GM23338 (cell line): ENCODE measurements at regions not wholly inside any gene's neighbourhood (a gene's known extent, or its start where the extent isn't known, plus 50 kb on each side); places are given as distances from the start of the nearest gene placed in this dataset.

Source experiments
- ATAC-seq: fragments of 200-7000 bp; cut with Tn5 transposase; 3 replicates; pipeline ENCODE4 v1.9.1; 2020
- DNase-seq: peaks from one replicate; pipeline ENCODE4 v3.0.0-alpha.2; 2015; ENCODE audit warnings: low spot score
- H2AFZ ChIP-seq: fragments of 200-600 bp; sonication (generic); 2 replicates; pipeline ENCODE4 v1.8.0; 2016; ENCODE audit warnings: antibody characterized with exemption, mild to moderate bottlenecking, moderate library complexity
- H3F3A ChIP-seq: fragments of 200-600 bp; sonication (generic); replicated peaks from 2 replicates; pipeline ENCODE4 v1.8.0; 2017; ENCODE audit warnings: antibody characterized with exemption, mixed run types, low read depth
- H3K27ac ChIP-seq: fragments of 200-600 bp; sonication (generic); 2 replicates; pipeline ENCODE4 v1.6.1; 2016; ENCODE audit warnings: low read depth
- H3K27me3 ChIP-seq: fragments of 200-600 bp; sonication (generic); 2 replicates; pipeline ENCODE4 v1.8.0; 2016; ENCODE audit warnings: mild to moderate bottlenecking, mixed run types, moderate library complexity; ENCODE audit not compliant: insufficient read depth
- H3K36me3 ChIP-seq: fragments of 200-600 bp; sonication (generic); 2 replicates; pipeline ENCODE4 v1.8.0; 2016; ENCODE audit warnings: mild to moderate bottlenecking; ENCODE audit not compliant: insufficient read depth
- H3K4me1 ChIP-seq: fragments of 200-600 bp; sonication (generic); 2 replicates; pipeline ENCODE4 v1.8.0; 2016; ENCODE audit warnings: mild to moderate bottlenecking, moderate library complexity; ENCODE audit not compliant: insufficient read depth
- H3K4me2 ChIP-seq: fragments of 200-600 bp; sonication (generic); 2 replicates; pipeline ENCODE4 v1.7.1; 2017; ENCODE audit warnings: mixed run types
- H3K4me3 ChIP-seq: fragments of 200-600 bp; sonication (generic); 2 replicates; pipeline ENCODE4 v1.6.1; 2016; ENCODE audit warnings: mixed run types
- H3K79me2 ChIP-seq: fragments of 200-600 bp; sonication (generic); replicated peaks from 2 replicates; pipeline ENCODE4 v1.8.0; 2017; ENCODE audit warnings: mild to moderate bottlenecking; ENCODE audit not compliant: insufficient read depth
- H3K9me2 ChIP-seq: fragments of 200-600 bp; sonication (generic); 2 replicates; pipeline ENCODE4 v1.8.0; 2017; ENCODE audit not compliant: insufficient read depth
- H4K20me1 ChIP-seq: fragments of 200-600 bp; sonication (generic); replicated peaks from 2 replicates; pipeline ENCODE4 v1.8.0; 2017; ENCODE audit warnings: mild to moderate bottlenecking; ENCODE audit not compliant: insufficient read depth
- H3K27ac Mint-ChIP-seq: 2 replicates; pipeline ENCODE4 v1.8.0; 2020; ENCODE audit warnings: inconsistent platforms, mild to moderate bottlenecking, moderate library complexity, mixed read lengths
- H3K27me3 Mint-ChIP-seq: 3 replicates; pipeline ENCODE4 v1.8.0; 2022; ENCODE audit warnings: low read depth, mild to moderate bottlenecking, moderate library complexity, mixed read lengths, inconsistent platforms; ENCODE audit not compliant: insufficient read depth, poor library complexity
- H3K36me3 Mint-ChIP-seq: 3 replicates; pipeline ENCODE4 v1.8.0; 2021; ENCODE audit warnings: low read depth, mild to moderate bottlenecking, inconsistent platforms, moderate library complexity, mixed read lengths
- H3K4me1 Mint-ChIP-seq: 3 replicates; pipeline ENCODE4 v1.8.0; 2020; ENCODE audit warnings: mild to moderate bottlenecking, inconsistent platforms, mixed read lengths
- H3K4me3 Mint-ChIP-seq: 3 replicates; pipeline ENCODE4 v1.8.0; 2021; ENCODE audit warnings: moderate library complexity, mild to moderate bottlenecking, inconsistent platforms, mixed read lengths
- H3K9me3 Mint-ChIP-seq: 3 replicates; pipeline ENCODE4 v1.8.0; 2020; ENCODE audit warnings: moderate library complexity, mild to moderate bottlenecking, inconsistent platforms, mixed read lengths
- CREB1 ChIP-seq: fragments of 250-450 bp; sonication (Bioruptor Pico); IDR thresholded peaks from 2 replicates; pipeline ENCODE4 v1.5.0; 2020; ENCODE audit warnings: low read depth, mild to moderate bottlenecking, moderate library complexity
- EZH2 ChIP-seq: fragments of 200-600 bp; sonication (generic); IDR thresholded peaks from one replicate; pipeline ENCODE4 v1.8.0; 2017; ENCODE audit warnings: antibody characterized with exemption, mild to moderate bottlenecking, low read depth; ENCODE audit not compliant: unreplicated experiment
- JUNB ChIP-seq: IDR thresholded peaks from one replicate; pipeline ENCODE4 v1.6.1; 2016; ENCODE audit warnings: antibody characterized with exemption; ENCODE audit not compliant: unreplicated experiment
- NANOG ChIP-seq: IDR thresholded peaks from 2 replicates; pipeline ENCODE4 v1.6.1; 2016; ENCODE audit warnings: antibody characterized with exemption, borderline replicate concordance
- POLR2AphosphoS5 ChIP-seq: IDR thresholded peaks from 2 replicates; pipeline ENCODE4 v1.6.1; 2016; ENCODE audit warnings: antibody characterized with exemption, low read depth
- TF ChIP-seq, protein P1 (sequence below): IDR thresholded peaks from 2 replicates; pipeline ENCODE4 v1.6.1; 2016; ENCODE audit warnings: antibody characterized with exemption
- TF ChIP-seq, protein P2 (sequence below): fragments of 250-450 bp; sonication (Bioruptor Pico); IDR thresholded peaks from 2 replicates; pipeline ENCODE4 v1.5.0; 2020; ENCODE audit warnings: mild to moderate bottlenecking, moderate library complexity

DNA sequence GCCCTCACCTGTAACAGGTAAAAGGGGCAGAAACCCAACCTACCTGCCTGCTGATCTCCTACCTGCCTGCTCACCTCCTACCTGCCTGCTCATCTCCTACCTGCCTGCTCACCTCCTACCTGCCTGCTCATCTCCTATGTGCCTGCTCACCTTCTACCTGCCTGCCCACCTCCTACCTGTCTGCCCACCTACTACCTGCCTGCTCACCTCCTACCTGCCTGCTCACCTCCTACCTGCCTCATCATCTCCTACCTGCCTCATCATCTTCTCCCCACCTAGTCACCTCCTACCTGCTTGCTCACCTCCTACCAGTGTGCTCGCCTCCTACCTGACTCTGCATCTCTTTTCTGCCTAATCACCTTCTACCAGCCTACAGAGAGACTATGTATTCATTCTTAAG lies 452.9 kb downstream of the MATN1 start:
- no peak overlapping the region for H3K27ac Mint-ChIP-seq

More for the DNA sequence above, 452.9 kb downstream of the MATN1 start:
- H3K4me3 Mint-ChIP-seq, result no peak overlapping the region
- ATAC-seq, result no peak
- Histone ChIP-seq H3K27me3 (no peaks in the 10 kb centered on the region), H3K27ac (no peak overlapping the region), H4K20me1 (no peaks in the 10 kb centered on the region), H3K4me1 (no peaks in the 10 kb centered on the region), H2AFZ (no peak overlapping the region), H3K36me3 (no peaks in the 10 kb centered on the region), H3F3A (no peaks in the 10 kb centered on the region), H3K9me2 (no peaks in the 10 kb centered on the region), H3K79me2 (no peaks in the 10 kb centered on the region), H3K4me3 (no peak overlapping the region), H3K4me2 (no peak overlapping the region)
- peaks cover 6% of the 10 kb centered on the region; the same call in 2 of the 3 replicates for H3K9me3 Mint-ChIP-seq
- DNase-seq, result no peak
- TF ChIP-seq, protein P1, sequence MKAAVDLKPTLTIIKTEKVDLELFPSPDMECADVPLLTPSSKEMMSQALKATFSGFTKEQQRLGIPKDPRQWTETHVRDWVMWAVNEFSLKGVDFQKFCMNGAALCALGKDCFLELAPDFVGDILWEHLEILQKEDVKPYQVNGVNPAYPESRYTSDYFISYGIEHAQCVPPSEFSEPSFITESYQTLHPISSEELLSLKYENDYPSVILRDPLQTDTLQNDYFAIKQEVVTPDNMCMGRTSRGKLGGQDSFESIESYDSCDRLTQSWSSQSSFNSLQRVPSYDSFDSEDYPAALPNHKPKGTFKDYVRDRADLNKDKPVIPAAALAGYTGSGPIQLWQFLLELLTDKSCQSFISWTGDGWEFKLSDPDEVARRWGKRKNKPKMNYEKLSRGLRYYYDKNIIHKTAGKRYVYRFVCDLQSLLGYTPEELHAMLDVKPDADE, result no peak
- no peak for TF ChIP-seq POLR2AphosphoS5
- no peak for TF ChIP-seq EZH2
- no peak for TF ChIP-seq JUNB
- TF ChIP-seq, protein P2, sequence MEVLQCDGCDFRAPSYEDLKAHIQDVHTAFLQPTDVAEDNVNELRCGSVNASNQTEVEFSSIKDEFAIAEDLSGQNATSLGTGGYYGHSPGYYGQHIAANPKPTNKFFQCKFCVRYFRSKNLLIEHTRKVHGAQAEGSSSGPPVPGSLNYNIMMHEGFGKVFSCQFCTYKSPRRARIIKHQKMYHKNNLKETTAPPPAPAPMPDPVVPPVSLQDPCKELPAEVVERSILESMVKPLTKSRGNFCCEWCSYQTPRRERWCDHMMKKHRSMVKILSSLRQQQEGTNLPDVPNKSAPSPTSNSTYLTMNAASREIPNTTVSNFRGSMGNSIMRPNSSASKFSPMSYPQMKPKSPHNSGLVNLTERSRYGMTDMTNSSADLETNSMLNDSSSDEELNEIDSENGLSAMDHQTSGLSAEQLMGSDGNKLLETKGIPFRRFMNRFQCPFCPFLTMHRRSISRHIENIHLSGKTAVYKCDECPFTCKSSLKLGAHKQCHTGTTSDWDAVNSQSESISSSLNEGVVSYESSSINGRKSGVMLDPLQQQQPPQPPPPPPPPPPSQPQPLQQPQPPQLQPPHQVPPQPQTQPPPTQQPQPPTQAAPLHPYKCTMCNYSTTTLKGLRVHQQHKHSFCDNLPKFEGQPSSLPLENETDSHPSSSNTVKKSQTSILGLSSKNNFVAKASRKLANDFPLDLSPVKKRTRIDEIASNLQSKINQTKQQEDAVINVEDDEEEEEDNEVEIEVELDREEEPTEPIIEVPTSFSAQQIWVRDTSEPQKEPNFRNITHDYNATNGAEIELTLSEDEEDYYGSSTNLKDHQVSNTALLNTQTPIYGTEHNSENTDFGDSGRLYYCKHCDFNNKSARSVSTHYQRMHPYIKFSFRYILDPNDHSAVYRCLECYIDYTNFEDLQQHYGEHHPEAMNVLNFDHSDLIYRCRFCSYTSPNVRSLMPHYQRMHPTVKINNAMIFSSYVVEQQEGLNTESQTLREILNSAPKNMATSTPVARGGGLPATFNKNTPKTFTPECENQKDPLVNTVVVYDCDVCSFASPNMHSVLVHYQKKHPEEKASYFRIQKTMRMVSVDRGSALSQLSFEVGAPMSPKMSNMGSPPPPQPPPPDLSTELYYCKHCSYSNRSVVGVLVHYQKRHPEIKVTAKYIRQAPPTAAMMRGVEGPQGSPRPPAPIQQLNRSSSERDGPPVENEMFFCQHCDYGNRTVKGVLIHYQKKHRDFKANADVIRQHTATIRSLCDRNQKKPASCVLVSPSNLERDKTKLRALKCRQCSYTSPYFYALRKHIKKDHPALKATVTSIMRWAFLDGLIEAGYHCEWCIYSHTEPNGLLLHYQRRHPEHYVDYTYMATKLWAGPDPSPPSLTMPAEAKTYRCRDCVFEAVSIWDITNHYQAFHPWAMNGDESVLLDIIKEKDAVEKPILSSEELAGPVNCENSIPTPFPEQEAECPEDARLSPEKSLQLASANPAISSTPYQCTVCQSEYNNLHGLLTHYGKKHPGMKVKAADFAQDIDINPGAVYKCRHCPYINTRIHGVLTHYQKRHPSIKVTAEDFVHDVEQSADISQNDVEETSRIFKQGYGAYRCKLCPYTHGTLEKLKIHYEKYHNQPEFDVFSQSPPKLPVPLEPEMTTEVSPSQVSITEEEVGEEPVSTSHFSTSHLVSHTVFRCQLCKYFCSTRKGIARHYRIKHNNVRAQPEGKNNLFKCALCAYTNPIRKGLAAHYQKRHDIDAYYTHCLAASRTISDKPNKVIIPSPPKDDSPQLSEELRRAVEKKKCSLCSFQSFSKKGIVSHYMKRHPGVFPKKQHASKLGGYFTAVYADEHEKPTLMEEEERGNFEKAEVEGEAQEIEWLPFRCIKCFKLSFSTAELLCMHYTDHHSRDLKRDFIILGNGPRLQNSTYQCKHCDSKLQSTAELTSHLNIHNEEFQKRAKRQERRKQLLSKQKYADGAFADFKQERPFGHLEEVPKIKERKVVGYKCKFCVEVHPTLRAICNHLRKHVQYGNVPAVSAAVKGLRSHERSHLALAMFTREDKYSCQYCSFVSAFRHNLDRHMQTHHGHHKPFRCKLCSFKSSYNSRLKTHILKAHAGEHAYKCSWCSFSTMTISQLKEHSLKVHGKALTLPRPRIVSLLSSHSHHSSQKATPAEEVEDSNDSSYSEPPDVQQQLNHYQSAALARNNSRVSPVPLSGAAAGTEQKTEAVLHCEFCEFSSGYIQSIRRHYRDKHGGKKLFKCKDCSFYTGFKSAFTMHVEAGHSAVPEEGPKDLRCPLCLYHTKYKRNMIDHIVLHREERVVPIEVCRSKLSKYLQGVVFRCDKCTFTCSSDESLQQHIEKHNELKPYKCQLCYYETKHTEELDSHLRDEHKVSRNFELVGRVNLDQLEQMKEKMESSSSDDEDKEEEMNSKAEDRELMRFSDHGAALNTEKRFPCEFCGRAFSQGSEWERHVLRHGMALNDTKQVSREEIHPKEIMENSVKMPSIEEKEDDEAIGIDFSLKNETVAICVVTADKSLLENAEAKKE (CRISPR knock-in tag), result no peak
- no peak for TF ChIP-seq NANOG
- TF ChIP-seq CREB1, result no peak
- no peaks in the 10 kb centered on the region for H3K4me1 Mint-ChIP-seq
- H3K36me3 Mint-ChIP-seq, result no peaks in the 10 kb centered on the region
- peaks cover 7% of the 10 kb centered on the region for H3K27me3 Mint-ChIP-seq
